ENCODE measurements at regions not wholly inside any gene's neighbourhood (a gene's known extent, or its start where the extent isn't known, plus 50 kb on each side); places are given as distances from the start of the nearest gene placed in this dataset.
"Not testable (repeated sequence)": the region's sequence is repeated elsewhere in the genome, so short reads cannot be mapped to it uniquely, and the experiment has no call there.

DNA sequence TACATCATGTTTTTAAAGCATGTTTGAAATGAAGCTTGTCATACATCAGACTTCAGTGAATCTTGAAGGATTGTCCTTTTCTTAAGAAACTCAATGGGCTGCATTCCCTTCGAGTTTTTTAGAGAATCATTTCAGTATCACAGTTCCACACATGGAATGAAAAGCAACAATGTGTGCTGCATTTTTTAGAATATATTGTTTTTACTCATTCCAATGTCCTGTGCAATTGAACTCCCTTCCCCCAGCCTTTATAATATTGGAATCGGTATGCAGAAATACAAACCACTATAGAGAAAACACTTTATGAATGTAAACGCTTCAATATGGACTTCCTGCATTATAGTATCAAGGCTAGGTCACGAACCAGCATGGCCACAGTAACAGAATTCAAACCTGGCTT, 634.4 kb downstream of the GATA3 start:
- H3K9me3 Mint-ChIP-seq = peaks cover 9% of the 10 kb centered on the region
- intact Hi-C loops (cut with micrococcal nuclease) = no loop called here
- H3K4me1 Mint-ChIP-seq (ENCODE audit: low read depth) = no peaks in the 10 kb centered on the region
- H3K4me3 Mint-ChIP-seq = no peak overlapping the region
- no peak overlapping the region for H3K27ac Mint-ChIP-seq
- H3K36me3 Mint-ChIP-seq (ENCODE audit: low read depth) = no peaks in the 10 kb centered on the region
- H3K27me3 Mint-ChIP-seq = no peaks in the 10 kb centered on the region

- no peak overlapping the region for H3K4me3 Mint-ChIP-seq
- peaks cover 13% of the 10 kb centered on the region for H3K9me3 Mint-ChIP-seq
- H3K27ac Mint-ChIP-seq = no peak overlapping the region
- no peaks in the 10 kb centered on the region for H3K4me1 Mint-ChIP-seq (ENCODE audit: low read depth)
- H3K36me3 Mint-ChIP-seq (ENCODE audit: low read depth) = no peaks in the 10 kb centered on the region
- intact Hi-C loops (cut with micrococcal nuclease) = no loop called here
- H3K27me3 Mint-ChIP-seq = no peaks in the 10 kb centered on the region
Measured at GRCh38 chr10:8691498-8692017, 637.1 kb downstream of the GATA3 start.

- H3K4me3 Mint-ChIP-seq; H3K36me3 Mint-ChIP-seq (ENCODE audit: low read depth); H3K4me1 Mint-ChIP-seq (ENCODE audit: low read depth); H3K27me3 Mint-ChIP-seq; intact Hi-C loops (cut with micrococcal nuclease); H3K27ac Mint-ChIP-seq: not testable (repeated sequence)
- H3K9me3 Mint-ChIP-seq = peaks cover 16% of the 10 kb centered on the region
Measured at GRCh38 chr10:8693635-8694034, 639.1 kb downstream of the GATA3 start.

- Mint-ChIP-seq H3K27me3 (no peaks in the 10 kb centered on the region), H3K36me3 (ENCODE audit: low read depth) (no peaks in the 10 kb centered on the region), H3K27ac (no peak overlapping the region), H3K4me1 (ENCODE audit: low read depth) (no peaks in the 10 kb centered on the region), H3K9me3 (peaks cover 34% of the 10 kb centered on the region), H3K4me3 (no peak overlapping the region)
- intact Hi-C loops (cut with micrococcal nuclease) = no loop called here
Measured at GRCh38 chr10:8696746-8697145, 642.3 kb downstream of the GATA3 start.

DNA sequence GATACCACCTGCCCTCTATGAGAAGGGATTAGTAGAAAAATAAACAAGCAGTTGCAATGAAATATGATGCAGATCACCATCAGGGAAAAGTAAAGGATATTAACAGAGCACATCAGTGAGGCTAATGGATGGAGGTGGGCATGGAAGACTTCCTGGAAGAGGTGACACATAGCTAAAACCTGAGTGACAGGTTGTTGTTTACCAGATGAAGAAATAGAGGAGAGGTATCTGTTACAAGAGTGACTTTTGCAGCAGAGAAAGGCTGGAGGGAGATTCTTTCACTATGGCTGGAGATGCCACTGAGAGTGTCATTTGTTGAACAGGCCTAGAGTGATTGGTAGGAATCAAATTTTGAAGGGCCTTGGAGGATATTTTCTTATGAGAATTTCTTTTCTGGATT, 646.2 kb downstream of the GATA3 start:
- intact Hi-C loops (cut with micrococcal nuclease) = no loop called here
- Mint-ChIP-seq H3K36me3 (ENCODE audit: low read depth) (no peaks in the 10 kb centered on the region), H3K9me3 (peaks cover 28% of the 10 kb centered on the region), H3K4me3 (no peak overlapping the region), H3K27me3 (no peaks in the 10 kb centered on the region), H3K4me1 (ENCODE audit: low read depth) (no peaks in the 10 kb centered on the region), H3K27ac (no peak overlapping the region)

DNA sequence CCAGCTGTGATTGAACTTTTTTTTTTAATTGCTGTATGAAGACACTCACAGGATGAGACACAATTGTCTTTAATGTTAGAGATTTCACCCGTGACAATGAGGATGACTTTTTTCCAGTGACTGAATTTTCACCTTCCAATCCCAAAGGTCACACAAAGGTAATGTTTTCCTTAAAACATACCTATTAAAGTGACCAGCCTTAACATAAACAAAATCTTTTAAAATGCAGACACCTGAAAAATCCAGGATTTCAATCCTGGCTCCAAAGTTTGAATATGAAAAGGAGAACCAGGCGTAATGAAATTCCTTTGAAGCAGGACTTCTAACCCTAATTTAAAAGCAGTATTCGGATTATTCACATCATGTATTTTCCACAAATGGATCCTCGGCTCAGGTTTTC, 647.7 kb downstream of the GATA3 start:
- Mint-ChIP-seq H3K36me3 (ENCODE audit: low read depth) (no peaks in the 10 kb centered on the region), H3K27ac (no peak overlapping the region), H3K27me3 (no peaks in the 10 kb centered on the region), H3K4me1 (ENCODE audit: low read depth) (no peaks in the 10 kb centered on the region), H3K9me3 (peaks cover 20% of the 10 kb centered on the region), H3K4me3 (no peak overlapping the region)
- intact Hi-C loops (cut with micrococcal nuclease) = no loop called here

- peaks cover 7% of the 10 kb centered on the region for H3K9me3 Mint-ChIP-seq
- H3K4me3 Mint-ChIP-seq = no peak overlapping the region
- no peaks in the 10 kb centered on the region for H3K4me1 Mint-ChIP-seq (ENCODE audit: low read depth)
- H3K27ac Mint-ChIP-seq = no peak overlapping the region
- H3K36me3 Mint-ChIP-seq (ENCODE audit: low read depth) = no peaks in the 10 kb centered on the region
- no peaks in the 10 kb centered on the region for H3K27me3 Mint-ChIP-seq
- intact Hi-C loops (cut with micrococcal nuclease) = no loop called here
Measured at GRCh38 chr10:8705415-8705814, 650.9 kb downstream of the GATA3 start.

GRCh38 chr10:8712656-8713055, 658.2 kb downstream of the GATA3 start:
- no peak overlapping the region for H3K27ac Mint-ChIP-seq
- H3K4me3 Mint-ChIP-seq = no peak overlapping the region
- H3K4me1 Mint-ChIP-seq (ENCODE audit: low read depth) = no peaks in the 10 kb centered on the region
- intact Hi-C loops (cut with micrococcal nuclease) = no loop called here
- H3K36me3 Mint-ChIP-seq (ENCODE audit: low read depth) = no peaks in the 10 kb centered on the region
- peaks cover 20% of the 10 kb centered on the region for H3K9me3 Mint-ChIP-seq
- no peaks in the 10 kb centered on the region for H3K27me3 Mint-ChIP-seq

DNA sequence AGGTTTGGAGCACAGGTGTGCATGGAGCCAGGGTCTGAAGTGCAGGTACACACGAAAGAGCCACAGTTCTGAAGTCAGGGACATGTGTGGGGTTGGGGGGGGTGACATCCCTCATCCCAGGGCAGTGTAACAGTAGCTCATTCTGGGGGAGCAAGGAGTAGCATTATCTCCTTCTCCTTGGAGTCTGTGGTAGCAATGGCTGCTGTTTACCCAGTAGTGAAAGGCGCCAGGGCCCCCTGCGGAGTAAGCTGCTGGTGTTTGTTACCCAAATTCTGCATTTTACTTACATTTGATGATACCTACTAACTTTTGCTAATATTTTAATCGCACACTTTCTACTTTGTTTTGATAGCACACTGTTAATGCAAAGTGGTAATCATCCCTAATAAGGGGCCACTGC, 665.5 kb downstream of the GATA3 start:
- H3K27me3 Mint-ChIP-seq = no peaks in the 10 kb centered on the region
- no peak overlapping the region for H3K4me3 Mint-ChIP-seq
- peaks cover 47% of the 10 kb centered on the region for H3K9me3 Mint-ChIP-seq
- H3K4me1 Mint-ChIP-seq (ENCODE audit: low read depth) = no peaks in the 10 kb centered on the region
- H3K36me3 Mint-ChIP-seq (ENCODE audit: low read depth) = no peaks in the 10 kb centered on the region
- no peak overlapping the region for H3K27ac Mint-ChIP-seq
- intact Hi-C loops (cut with micrococcal nuclease) = no loop called here

- no peak overlapping the region for H3K27ac Mint-ChIP-seq
- peaks cover 39% of the 10 kb centered on the region for H3K9me3 Mint-ChIP-seq
Measured at GRCh38 chr10:8721650-8722049, 667.2 kb downstream of the GATA3 start.

DNA sequence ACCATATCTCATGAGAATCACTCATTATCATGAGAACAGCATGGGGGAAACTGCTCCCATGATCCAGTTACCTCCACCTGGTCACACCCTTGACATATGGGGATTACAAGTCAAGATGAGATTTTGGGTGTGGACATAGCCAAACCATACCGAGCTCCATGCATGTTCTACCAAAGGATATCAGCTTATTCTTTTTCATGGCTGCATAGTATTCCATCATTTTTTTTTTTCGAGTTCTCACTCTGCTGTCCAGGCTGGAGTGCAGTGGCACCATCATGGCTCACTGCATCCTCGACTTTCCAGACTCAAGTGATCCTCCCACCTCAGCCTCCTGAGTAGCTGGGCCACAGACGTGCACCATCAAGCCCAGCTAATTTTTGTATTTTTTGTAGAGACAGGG, 668.3 kb downstream of the GATA3 start:
- Mint-ChIP-seq H3K27ac (no peak overlapping the region), H3K4me3 (no peak overlapping the region), H3K27me3 (no peaks in the 10 kb centered on the region), H3K9me3 (peaks cover 39% of the 10 kb centered on the region), H3K36me3 (ENCODE audit: low read depth) (no peaks in the 10 kb centered on the region), H3K4me1 (ENCODE audit: low read depth) (no peaks in the 10 kb centered on the region)
- intact Hi-C loops (cut with micrococcal nuclease) = no loop called here

More at GRCh38 chr10:8721650-8722049, 667.2 kb downstream of the GATA3 start:
- H3K4me3 Mint-ChIP-seq = no peak overlapping the region
- no peaks in the 10 kb centered on the region for H3K4me1 Mint-ChIP-seq (ENCODE audit: low read depth)
- no peaks in the 10 kb centered on the region for H3K27me3 Mint-ChIP-seq
- intact Hi-C loops (cut with micrococcal nuclease) = no loop called here
- no peaks in the 10 kb centered on the region for H3K36me3 Mint-ChIP-seq (ENCODE audit: low read depth)

- no peaks in the 10 kb centered on the region for H3K27me3 Mint-ChIP-seq
- no peak overlapping the region for H3K4me3 Mint-ChIP-seq
- H3K27ac Mint-ChIP-seq = no peak overlapping the region
- H3K36me3 Mint-ChIP-seq (ENCODE audit: low read depth) = no peaks in the 10 kb centered on the region
- intact Hi-C loops (cut with micrococcal nuclease) = no loop called here
- H3K4me1 Mint-ChIP-seq (ENCODE audit: low read depth) = no peaks in the 10 kb centered on the region
- peaks cover 19% of the 10 kb centered on the region for H3K9me3 Mint-ChIP-seq
Measured at GRCh38 chr10:8725343-8725742, 670.9 kb downstream of the GATA3 start.

GRCh38 chr10:8726084-8726778, 671.7 kb downstream of the GATA3 start:
- H3K27me3 Mint-ChIP-seq = no peaks in the 10 kb centered on the region
- no peak overlapping the region for H3K27ac Mint-ChIP-seq
- intact Hi-C loops (cut with micrococcal nuclease) = no loop called here
- H3K9me3 Mint-ChIP-seq = peaks cover 19% of the 10 kb centered on the region
- H3K4me1 Mint-ChIP-seq (ENCODE audit: low read depth) = no peaks in the 10 kb centered on the region
- H3K36me3 Mint-ChIP-seq (ENCODE audit: low read depth) = no peaks in the 10 kb centered on the region
- H3K4me3 Mint-ChIP-seq = no peak overlapping the region

DNA sequence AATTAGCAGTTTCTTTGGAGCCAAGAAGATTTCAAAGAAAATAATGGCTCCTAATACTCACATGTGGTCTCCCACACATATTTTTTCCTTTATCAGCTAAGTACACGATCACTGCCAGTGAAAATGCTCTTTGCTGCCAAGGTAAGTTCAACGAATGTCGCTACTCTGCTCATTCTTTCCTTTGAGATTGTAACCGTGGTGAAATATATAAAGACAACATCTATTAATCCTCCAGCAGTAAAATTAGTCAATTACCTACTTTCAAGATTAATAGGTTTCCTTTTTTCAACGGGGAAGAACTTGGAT, 672.2 kb downstream of the GATA3 start:
- intact Hi-C loops (cut with micrococcal nuclease) = no loop called here
- Mint-ChIP-seq H3K4me3 (no peak overlapping the region), H3K27ac (no peak overlapping the region)

More for the DNA sequence above, 672.2 kb downstream of the GATA3 start:
- H3K4me1 Mint-ChIP-seq (ENCODE audit: low read depth) = no peaks in the 10 kb centered on the region
- H3K27me3 Mint-ChIP-seq = no peaks in the 10 kb centered on the region
- H3K9me3 Mint-ChIP-seq = peaks cover 19% of the 10 kb centered on the region
- H3K36me3 Mint-ChIP-seq (ENCODE audit: low read depth) = no peaks in the 10 kb centered on the region

Data from dendritic cell treated with granulocyte-macrophage colony-stimulating factor and Interleukin-4, amounts not matched to agents 40 ng/mL and 50 ng/mL, for 4 days (primary cell).